GM20431 (cell line): ENCODE measurements at regions not wholly inside any gene's neighbourhood (a gene's known extent, or its start where the extent isn't known, plus 50 kb on each side); places are given as distances from the start of the nearest gene placed in this dataset.
"Not testable (repeated sequence)": the region's sequence is repeated elsewhere in the genome, so short reads cannot be mapped to it uniquely, and the experiment has no call there.

Experiments used
- in situ Hi-C: fragments of 300-500 bp; cut with MseI, MboI; formaldehyde crosslinking; loops from one replicate; pipeline ENCODE4 v1.15.0; 2020; ENCODE audit warnings: low sequenced_read_pairs; ENCODE audit not compliant: unreplicated experiment

GRCh38 chr2:198659096-198659870 lies 798.5 kb downstream of the SATB2 start:
- in situ Hi-C loops, result no loop called here

GRCh38 chr2:198657512-198658121 lies 800.1 kb downstream of the SATB2 start:
- in situ Hi-C loops, result no loop called here

- in situ Hi-C loops, result no loop called here
Measured at GRCh38 chr2:198656869-198657268, 800.9 kb downstream of the SATB2 start.

GRCh38 chr2:198654646-198655045 lies 803.1 kb downstream of the SATB2 start:
- in situ Hi-C loops, result no loop called here

- in situ Hi-C loops, result no loop called here
Measured at GRCh38 chr2:198653311-198653710, 804.4 kb downstream of the SATB2 start.

- in situ Hi-C loops, result no loop called here
Measured at GRCh38 chr2:198652461-198652860, 805.3 kb downstream of the SATB2 start.

- in situ Hi-C loops, result no loop called here
Measured at GRCh38 chr2:198645816-198646215, 811.9 kb downstream of the SATB2 start.

- in situ Hi-C loops, result no loop called here
Measured at GRCh38 chr2:198641161-198641560, 816.6 kb downstream of the SATB2 start.

GRCh38 chr2:198640463-198640862 lies 817.3 kb downstream of the SATB2 start:
- in situ Hi-C loops, result no loop called here

- in situ Hi-C loops, result no loop called here
Measured at GRCh38 chr2:198639580-198639979, 818.2 kb downstream of the SATB2 start.

GRCh38 chr2:198638577-198638976 lies 819.2 kb downstream of the SATB2 start:
- in situ Hi-C loops, result no loop called here

GRCh38 chr2:198630384-198630783 lies 826.0 kb downstream of the PLCL1 start:
- in situ Hi-C loops, result no loop called here

GRCh38 chr2:198628596-198628995 lies 824.2 kb downstream of the PLCL1 start:
- in situ Hi-C loops, result no loop called here

GRCh38 chr2:198622986-198623730 lies 818.8 kb downstream of the PLCL1 start:
- in situ Hi-C loops, result no loop called here

GRCh38 chr2:198615972-198616371 lies 811.6 kb downstream of the PLCL1 start:
- in situ Hi-C loops, result no loop called here

GRCh38 chr2:198611201-198611600 lies 806.8 kb downstream of the PLCL1 start:
- in situ Hi-C loops, result no loop called here

GRCh38 chr2:198604599-198604998 lies 800.2 kb downstream of the PLCL1 start:
- in situ Hi-C loops, result no loop called here

- in situ Hi-C loops, result not testable (repeated sequence)
Measured at GRCh38 chr2:198602986-198603385, 798.6 kb downstream of the PLCL1 start.

GRCh38 chr2:198597648-198598047 lies 793.3 kb downstream of the PLCL1 start:
- in situ Hi-C loops, result no loop called here

GRCh38 chr2:198596985-198597384 lies 792.6 kb downstream of the PLCL1 start:
- in situ Hi-C loops, result no loop called here

- in situ Hi-C loops, result no loop called here
Measured at GRCh38 chr2:198595721-198596120, 791.3 kb downstream of the PLCL1 start.
